Glutamatergic neuron (in vitro differentiated cells): ENCODE measurements at regions not wholly inside any gene's neighbourhood (a gene's known extent, or its start where the extent isn't known, plus 50 kb on each side); places are given as distances from the start of the nearest gene placed in this dataset.
"Not testable (repeated sequence)": the region's sequence is repeated elsewhere in the genome, so short reads cannot be mapped to it uniquely, and the experiment has no call there.

Experiments used
- DNase-seq: peaks from one replicate; pipeline ENCODE4 v3.0.0; 2022
- H3K27ac Mint-ChIP-seq: one replicate; pipeline ENCODE4 v1.8.0; 2020; ENCODE audit warnings: mild to moderate bottlenecking, mixed read lengths, inconsistent platforms; ENCODE audit not compliant: unreplicated experiment
- H3K27me3 Mint-ChIP-seq: one replicate; pipeline ENCODE4 v1.8.0; 2020; ENCODE audit warnings: mild to moderate bottlenecking, moderate library complexity, mixed read lengths, inconsistent platforms; ENCODE audit not compliant: unreplicated experiment
- H3K36me3 Mint-ChIP-seq: one replicate; pipeline ENCODE4 v1.8.0; 2020; ENCODE audit warnings: mild to moderate bottlenecking, mixed read lengths, inconsistent platforms; ENCODE audit not compliant: unreplicated experiment
- H3K4me1 Mint-ChIP-seq: one replicate; pipeline ENCODE4 v1.8.0; 2020; ENCODE audit warnings: mild to moderate bottlenecking, low read depth, mixed read lengths, inconsistent platforms; ENCODE audit not compliant: unreplicated experiment
- H3K4me3 Mint-ChIP-seq: one replicate; pipeline ENCODE4 v1.8.0; 2020; ENCODE audit warnings: mild to moderate bottlenecking, mixed read lengths, inconsistent platforms; ENCODE audit not compliant: unreplicated experiment
- H3K9me3 Mint-ChIP-seq: one replicate; pipeline ENCODE4 v1.8.0; 2020; ENCODE audit warnings: mild to moderate bottlenecking, moderate library complexity, mixed read lengths, inconsistent platforms; ENCODE audit not compliant: unreplicated experiment
- CTCF ChIP-seq: fragments of 200-600 bp; sonication (generic); IDR thresholded peaks from one replicate; pipeline ENCODE4 v1.5.0; 2021; ENCODE audit not compliant: partially characterized antibody, unreplicated experiment

- Mint-ChIP-seq H3K27me3 (no peaks in the 10 kb centered on the region), H3K4me3 (no peak overlapping the region), H3K36me3 (peaks cover 20% of the 10 kb centered on the region), H3K9me3 (peaks cover 15% of the 10 kb centered on the region), H3K4me1 (no peaks in the 10 kb centered on the region), H3K27ac (no peak overlapping the region)
- TF ChIP-seq CTCF: no peak
- DNase-seq: no peak
Observed at GRCh38 chr22:49390954-49391353, 436.7 kb downstream of the BRD1 start.

- Mint-ChIP-seq H3K36me3 (peaks cover 10% of the 10 kb centered on the region), H3K9me3 (peaks cover 16% of the 10 kb centered on the region)
- H3K4me3 Mint-ChIP-seq, H3K27ac Mint-ChIP-seq, DNase-seq, H3K27me3 Mint-ChIP-seq, H3K4me1 Mint-ChIP-seq: not testable (repeated sequence)
Observed at GRCh38 chr22:49383909-49384308, 443.8 kb downstream of the BRD1 start.

GRCh38 chr22:49382451-49382735, 445.3 kb downstream of the BRD1 start:
- Mint-ChIP-seq H3K4me3 (no peak overlapping the region), H3K27me3 (peaks cover 7% of the 10 kb centered on the region), H3K36me3 (peaks cover 24% of the 10 kb centered on the region), H3K27ac (no peak overlapping the region), H3K4me1 (no peaks in the 10 kb centered on the region), H3K9me3 (peaks cover 23% of the 10 kb centered on the region)
- no peak for TF ChIP-seq CTCF
- DNase-seq: no peak

GRCh38 chr22:49381595-49382450, 445.9 kb downstream of the BRD1 start:
- TF ChIP-seq CTCF: no peak
- Mint-ChIP-seq H3K36me3 (peaks cover 26% of the 10 kb centered on the region), H3K4me1 (no peaks in the 10 kb centered on the region), H3K4me3 (no peak overlapping the region), H3K27ac (no peak overlapping the region), H3K27me3 (peaks cover 7% of the 10 kb centered on the region), H3K9me3 (peaks cover 27% of the 10 kb centered on the region)
- no peak for DNase-seq

- H3K4me3 Mint-ChIP-seq: no peak overlapping the region
- peaks cover 26% of the 10 kb centered on the region for H3K36me3 Mint-ChIP-seq
- H3K27me3 Mint-ChIP-seq: peaks cover 7% of the 10 kb centered on the region
- no peak overlapping the region for H3K27ac Mint-ChIP-seq
- H3K4me1 Mint-ChIP-seq: no peaks in the 10 kb centered on the region
- H3K9me3 Mint-ChIP-seq: peaks cover 27% of the 10 kb centered on the region
- TF ChIP-seq CTCF: no peak
- DNase-seq: no peak
Observed at GRCh38 chr22:49380828-49381114, 446.9 kb downstream of the BRD1 start.
